OCI-LY1 (cell line): ENCODE measurements at regions not wholly inside any gene's neighbourhood (a gene's known extent, or its start where the extent isn't known, plus 50 kb on each side); places are given as distances from the start of the nearest gene placed in this dataset.

Source experiments
- H2AFZ ChIP-seq: fragments of 200-600 bp; sonication (generic), shearing (Covaris generic); 2 replicates; pipeline ENCODE4 v1.6.0; 2014; ENCODE audit warnings: antibody characterized with exemption, mild to moderate bottlenecking, low read length
- H3F3A ChIP-seq: fragments of 200-600 bp; sonication (generic), shearing (Covaris generic); 2 replicates; pipeline ENCODE4 v1.6.0; 2014; ENCODE audit warnings: mild to moderate bottlenecking, antibody characterized with exemption, low read length, moderate library complexity; ENCODE audit not compliant: insufficient read depth
- H3K27ac ChIP-seq: fragments of 200-600 bp; sonication (generic); 2 replicates; pipeline ENCODE4 v1.5.1; 2014; ENCODE audit warnings: low read length, mixed run types, mild to moderate bottlenecking, low read depth; ENCODE audit not compliant: poor library complexity, severe bottlenecking
- H3K27me3 ChIP-seq: fragments of 200-600 bp; sonication (generic); 2 replicates; pipeline ENCODE4 v1.6.0; 2014; ENCODE audit warnings: antibody characterized with exemption, mild to moderate bottlenecking, low read length, moderate library complexity; ENCODE audit not compliant: insufficient read depth
- H3K36me3 ChIP-seq: fragments of 200-600 bp; sonication (generic); 2 replicates; pipeline ENCODE4 v1.6.1; 2014; ENCODE audit warnings: mild to moderate bottlenecking, antibody characterized with exemption, low read length, moderate library complexity, mixed read lengths; ENCODE audit not compliant: insufficient read depth
- H3K4me1 ChIP-seq: fragments of 200-600 bp; sonication (generic); 2 replicates; pipeline ENCODE4 v1.5.1; 2014; ENCODE audit warnings: mild to moderate bottlenecking, low read length, moderate library complexity; ENCODE audit not compliant: insufficient read depth, severe bottlenecking
- H3K4me2 ChIP-seq: fragments of 200-600 bp; sonication (generic), shearing (Covaris generic); 2 replicates; pipeline ENCODE4 v1.6.1; 2014; ENCODE audit warnings: low read length
- H3K4me3 ChIP-seq: fragments of 200-600 bp; sonication (generic); 2 replicates; pipeline ENCODE4 v1.5.1; 2014; ENCODE audit warnings: low read length, low read depth, mild to moderate bottlenecking, mixed read lengths; ENCODE audit not compliant: poor library complexity, severe bottlenecking
- H3K79me2 ChIP-seq: fragments of 200-600 bp; shearing (Covaris generic); 2 replicates; pipeline ENCODE4 v1.6.1; 2016; ENCODE audit warnings: mixed run types, low read length, mixed read lengths; ENCODE audit not compliant: insufficient read depth
- H3K9ac ChIP-seq: fragments of 200-600 bp; sonication (generic), shearing (Covaris generic); 2 replicates; pipeline ENCODE4 v1.6.1; 2014; ENCODE audit warnings: mild to moderate bottlenecking, low read length, mixed read lengths
- H3K9me2 ChIP-seq: fragments of 200-600 bp; sonication (generic), shearing (Covaris generic); 2 replicates; pipeline ENCODE4 v1.6.1; 2014; ENCODE audit warnings: low read depth, mild to moderate bottlenecking, low read length, mixed read lengths
- H3K9me3 ChIP-seq: fragments of 200-600 bp; shearing (Covaris generic); 2 replicates; pipeline ENCODE4 v1.6.1; 2014; ENCODE audit warnings: low read length, mixed read lengths
- H4K20me1 ChIP-seq: fragments of 200-600 bp; sonication (generic), shearing (Covaris generic); 2 replicates; pipeline ENCODE4 v1.6.0; 2016; ENCODE audit warnings: mild to moderate bottlenecking, low read length; ENCODE audit not compliant: insufficient read depth
- CTCF ChIP-seq: fragments of 200-600 bp; sonication (generic), shearing (Covaris generic); IDR thresholded peaks from 2 replicates; pipeline ENCODE4 v1.5.1; 2017; ENCODE audit warnings: mild to moderate bottlenecking, antibody characterized with exemption, low read length, moderate library complexity, mixed read lengths
- EZH2 ChIP-seq: fragments of 200-600 bp; sonication (generic), shearing (Covaris generic); IDR thresholded peaks from 2 replicates; pipeline ENCODE4 v1.8.0; 2017; ENCODE audit warnings: borderline replicate concordance, mixed run types, mild to moderate bottlenecking, antibody characterized with exemption, low read length, moderate library complexity, mixed read lengths

DNA sequence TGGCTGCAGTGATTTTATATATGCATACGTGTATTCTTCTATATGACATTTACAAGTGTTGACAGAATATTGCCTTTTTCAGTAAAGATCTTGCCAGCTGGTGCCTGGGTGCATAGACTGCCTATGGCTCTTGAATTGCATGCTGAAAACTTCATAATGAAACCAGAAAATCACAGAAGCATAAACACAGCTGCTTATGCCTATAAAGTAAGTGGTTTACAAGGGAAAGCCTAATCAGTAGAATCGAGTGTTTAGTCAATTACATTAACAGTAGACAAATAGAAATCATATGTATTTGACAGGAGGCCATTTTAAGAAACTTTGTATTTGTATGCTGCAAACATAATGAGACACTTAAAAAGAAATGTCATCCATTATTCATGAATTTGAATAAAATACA lies 82.5 kb downstream of the TMEM168 start:
- Histone ChIP-seq H3K9me3 (no peaks in the 10 kb centered on the region), H3K27ac (no peak overlapping the region), H3K4me3 (no peak overlapping the region), H3K36me3 (no peaks in the 10 kb centered on the region), H4K20me1 (no peaks in the 10 kb centered on the region), H3K9ac (no peak overlapping the region), H3K79me2 (no peaks in the 10 kb centered on the region), H2AFZ (no peak overlapping the region), H3K9me2 (no peaks in the 10 kb centered on the region), H3K27me3 (no peaks in the 10 kb centered on the region), H3K4me2 (no peak overlapping the region), H3F3A (no peaks in the 10 kb centered on the region), H3K4me1 (no peaks in the 10 kb centered on the region)
- no peak for TF ChIP-seq EZH2
- no peak for TF ChIP-seq CTCF

GRCh38 chr7:112708236-112708635 lies 82.0 kb downstream of the TMEM168 start:
- Histone ChIP-seq H3K9ac (no peak overlapping the region), H4K20me1 (no peaks in the 10 kb centered on the region), H3K9me2 (no peaks in the 10 kb centered on the region), H3K9me3 (no peaks in the 10 kb centered on the region), H3K4me3 (no peak overlapping the region), H3F3A (no peaks in the 10 kb centered on the region), H2AFZ (no peak overlapping the region), H3K4me2 (no peak overlapping the region), H3K36me3 (no peaks in the 10 kb centered on the region), H3K27me3 (no peaks in the 10 kb centered on the region), H3K4me1 (no peaks in the 10 kb centered on the region), H3K79me2 (no peaks in the 10 kb centered on the region), H3K27ac (no peak overlapping the region)
- TF ChIP-seq CTCF, result no peak
- TF ChIP-seq EZH2, result no peak
